Body of pancreas (tissue), 4 donors: ENCODE measurements at regions not wholly inside any gene's neighbourhood (a gene's known extent, or its start where the extent isn't known, plus 50 kb on each side); places are given as distances from the start of the nearest gene placed in this dataset.

Experiments used
- ATAC-seq: fragments of 150-250 bp; one replicate; pipeline ENCODE4 v1.9.1; 2016
- DNase-seq, 4 donors: peaks; one replicate each; pipeline ENCODE4 v3.0.0-alpha.2; 2019
- H3K27ac ChIP-seq, 4 donors: fragments of 200-600 bp; sonication (generic); 1 replicate in 3 of 4; 2 replicates in 1 of 4; pipeline versions ENCODE4 v1.5.1 to v1.6.1; 2016 to 2019; ENCODE audit warnings: mild to moderate bottlenecking in 1 of 4, mixed read lengths in 1 of 4, moderate library complexity in 1 of 4
- H3K27me3 ChIP-seq, 2 donors: fragments of 200-600 bp; sonication (generic); one replicate each; pipeline ENCODE4 v1.6.0; 2016; ENCODE audit warnings: mild to moderate bottlenecking in 1 of 2
- H3K36me3 ChIP-seq, 2 donors: fragments of 200-600 bp; sonication (generic); replicated peaks in 1 of 2; 2 replicates each; pipeline ENCODE4 v1.5.1; 2016; ENCODE audit warnings: low read depth in 2 of 2; ENCODE audit not compliant: insufficient read depth in 1 of 2
- H3K4me1 ChIP-seq: fragments of 200-600 bp; sonication (generic); one replicate; pipeline ENCODE4 v1.6.0; 2016
- H3K4me3 ChIP-seq, 2 donors: fragments of 200-600 bp; sonication (generic); 1 replicate in 1 of 2; 2 replicates in 1 of 2; pipeline ENCODE4 v1.5.1; 2016 to 2019
- H3K9me3 ChIP-seq, 3 donors: fragments of 200-600 bp; sonication (generic); 1 replicate in 2 of 3; 2 replicates in 1 of 3; pipeline ENCODE4 v1.5.1; 2016
- POLR2A ChIP-seq, 3 donors: fragments of 450-650 bp; IDR thresholded peaks; one replicate each; pipeline ENCODE4 v1.6.1; 2016; ENCODE audit warnings: antibody characterized with exemption in 3 of 3, mild to moderate bottlenecking in 2 of 3
- WGBS, 2 donors: methylation state at CpG; one replicate each; pipeline ENCODE4 v1.1.5; 2017; 5-methylcytosine and 5-hydroxymethylcytosine counted together
- intact Hi-C: fragments of 100-400 bp; cut with DNase I; formaldehyde crosslinking; loops from one replicate; pipeline ENCODE4 v1.15.1; 2023
- TF ChIP-seq, protein P1 (sequence below), 7 experiments: fragments of 450-650 bp in 4 of 7; fragments of 200-600 bp in 3 of 7; sonication (generic) in 3 of 7; IDR thresholded peaks; one replicate each; pipeline ENCODE4 v1.5.1; 2016 to 2019; ENCODE audit warnings: antibody characterized with exemption in 7 of 7

- Histone ChIP-seq H3K36me3 (no peaks in the 10 kb centered on the region), H3K27me3 (peaks cover 0 to 4% of the 10 kb centered on the region in 2 donors), H3K4me1 (no peaks in the 10 kb centered on the region), H3K9me3 (no peaks in the 10 kb centered on the region), H3K27ac (no peak overlapping the region), H3K4me3 (no peak overlapping the region)
- 50 to 64% methylated on average over 6 of the region's 6 CpGs for WGBS, 2 donors
- intact Hi-C loops: no loop called here
- no peak for ATAC-seq
- TF ChIP-seq POLR2A (IDR thresholded peaks at IDR 0.05): no peak
- TF ChIP-seq, protein P1, sequence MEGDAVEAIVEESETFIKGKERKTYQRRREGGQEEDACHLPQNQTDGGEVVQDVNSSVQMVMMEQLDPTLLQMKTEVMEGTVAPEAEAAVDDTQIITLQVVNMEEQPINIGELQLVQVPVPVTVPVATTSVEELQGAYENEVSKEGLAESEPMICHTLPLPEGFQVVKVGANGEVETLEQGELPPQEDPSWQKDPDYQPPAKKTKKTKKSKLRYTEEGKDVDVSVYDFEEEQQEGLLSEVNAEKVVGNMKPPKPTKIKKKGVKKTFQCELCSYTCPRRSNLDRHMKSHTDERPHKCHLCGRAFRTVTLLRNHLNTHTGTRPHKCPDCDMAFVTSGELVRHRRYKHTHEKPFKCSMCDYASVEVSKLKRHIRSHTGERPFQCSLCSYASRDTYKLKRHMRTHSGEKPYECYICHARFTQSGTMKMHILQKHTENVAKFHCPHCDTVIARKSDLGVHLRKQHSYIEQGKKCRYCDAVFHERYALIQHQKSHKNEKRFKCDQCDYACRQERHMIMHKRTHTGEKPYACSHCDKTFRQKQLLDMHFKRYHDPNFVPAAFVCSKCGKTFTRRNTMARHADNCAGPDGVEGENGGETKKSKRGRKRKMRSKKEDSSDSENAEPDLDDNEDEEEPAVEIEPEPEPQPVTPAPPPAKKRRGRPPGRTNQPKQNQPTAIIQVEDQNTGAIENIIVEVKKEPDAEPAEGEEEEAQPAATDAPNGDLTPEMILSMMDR (IDR thresholded peaks at IDR 0.05): no peak
- DNase-seq: no peak
Observed at GRCh38 chr15:92320012-92320699, 73.5 kb upstream of the ST8SIA2 start.

DNA sequence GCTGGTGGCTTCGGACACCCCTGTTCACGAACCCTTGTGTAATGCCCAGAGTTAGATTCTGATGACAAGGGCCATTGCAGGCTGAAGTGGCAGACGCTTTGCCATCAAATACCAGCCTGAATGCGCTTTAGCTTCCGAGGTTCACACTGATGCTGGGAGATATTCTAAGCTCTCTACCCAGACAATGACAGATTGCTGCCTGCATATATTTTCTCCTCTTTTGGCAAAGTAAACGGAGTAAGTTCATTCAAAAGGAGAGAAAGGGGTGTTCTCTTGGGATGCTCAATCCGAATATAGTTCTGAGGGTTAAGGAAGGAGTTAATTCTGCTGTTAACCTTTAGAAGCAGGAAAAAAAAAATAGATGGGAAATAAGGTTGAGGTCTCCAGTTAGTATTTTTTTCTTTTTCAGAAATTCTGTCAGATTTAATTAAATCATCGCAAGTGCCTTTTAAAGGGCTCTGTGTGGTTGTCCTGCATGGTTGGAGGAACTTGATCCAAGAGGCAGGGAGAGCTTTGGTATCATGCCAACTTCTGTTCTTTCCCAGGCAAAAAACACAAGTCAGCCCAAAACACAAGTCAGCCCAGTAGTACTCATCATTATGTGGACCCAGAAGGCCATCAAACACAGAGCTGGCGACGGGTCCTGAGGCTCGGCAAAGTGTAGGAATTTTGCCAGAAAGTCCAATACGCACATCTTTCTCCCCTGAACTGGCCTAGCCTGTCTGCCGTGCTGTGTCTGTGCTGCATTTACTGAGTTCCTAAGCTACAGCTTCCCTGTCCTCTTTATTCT lies 70.9 kb upstream of the ST8SIA2 start:
- intact Hi-C loops: no loop called here
- Histone ChIP-seq H3K36me3 (no peaks in the 10 kb centered on the region), H3K4me1 (no peaks in the 10 kb centered on the region), H3K27me3 (peaks cover 0 to 4% of the 10 kb centered on the region in 2 donors), H3K9me3 (no peaks in the 10 kb centered on the region), H3K4me3 (no peak overlapping the region), H3K27ac (no peak overlapping the region)
- ATAC-seq: no peak
- no peak for DNase-seq
- TF ChIP-seq POLR2A (IDR thresholded peaks at IDR 0.05): no peak
- TF ChIP-seq, protein P1 (IDR thresholded peaks at IDR 0.05): no peak
- WGBS, 2 donors: 44 to 51% methylated on average over 13 of the region's 13 CpGs

DNA sequence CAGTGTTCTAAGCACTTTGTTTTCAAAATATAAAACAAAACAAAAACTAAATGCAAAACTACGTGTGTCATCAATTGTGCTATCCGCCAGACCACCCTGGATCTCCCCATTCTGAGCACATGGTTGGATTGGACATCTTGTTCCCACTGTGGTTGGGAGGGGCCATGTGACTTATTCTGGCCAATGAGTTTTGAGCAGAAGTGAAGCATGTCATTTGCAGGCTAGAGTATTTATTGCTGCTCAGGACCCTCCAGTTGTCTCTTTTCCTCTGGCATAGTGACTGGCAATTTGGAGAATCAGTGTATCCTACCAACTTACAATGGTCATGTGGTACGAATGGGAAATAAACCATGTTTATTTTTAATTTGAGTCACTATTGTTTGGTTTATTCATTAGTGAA lies 70.2 kb upstream of the ST8SIA2 start:
- Histone ChIP-seq H3K36me3 (no peaks in the 10 kb centered on the region), H3K4me1 (no peaks in the 10 kb centered on the region), H3K27ac (no peak overlapping the region), H3K9me3 (no peaks in the 10 kb centered on the region), H3K4me3 (no peak overlapping the region), H3K27me3 (no peaks in the 10 kb centered on the region)
- WGBS, 2 donors: 68 to 69% methylated on average over 3 of the region's 3 CpGs
- TF ChIP-seq POLR2A (IDR thresholded peaks at IDR 0.05): no peak
- TF ChIP-seq, protein P1 (IDR thresholded peaks at IDR 0.05): no peak
- DNase-seq (no peak), ATAC-seq (no peak)
- intact Hi-C loops: no loop called here

DNA sequence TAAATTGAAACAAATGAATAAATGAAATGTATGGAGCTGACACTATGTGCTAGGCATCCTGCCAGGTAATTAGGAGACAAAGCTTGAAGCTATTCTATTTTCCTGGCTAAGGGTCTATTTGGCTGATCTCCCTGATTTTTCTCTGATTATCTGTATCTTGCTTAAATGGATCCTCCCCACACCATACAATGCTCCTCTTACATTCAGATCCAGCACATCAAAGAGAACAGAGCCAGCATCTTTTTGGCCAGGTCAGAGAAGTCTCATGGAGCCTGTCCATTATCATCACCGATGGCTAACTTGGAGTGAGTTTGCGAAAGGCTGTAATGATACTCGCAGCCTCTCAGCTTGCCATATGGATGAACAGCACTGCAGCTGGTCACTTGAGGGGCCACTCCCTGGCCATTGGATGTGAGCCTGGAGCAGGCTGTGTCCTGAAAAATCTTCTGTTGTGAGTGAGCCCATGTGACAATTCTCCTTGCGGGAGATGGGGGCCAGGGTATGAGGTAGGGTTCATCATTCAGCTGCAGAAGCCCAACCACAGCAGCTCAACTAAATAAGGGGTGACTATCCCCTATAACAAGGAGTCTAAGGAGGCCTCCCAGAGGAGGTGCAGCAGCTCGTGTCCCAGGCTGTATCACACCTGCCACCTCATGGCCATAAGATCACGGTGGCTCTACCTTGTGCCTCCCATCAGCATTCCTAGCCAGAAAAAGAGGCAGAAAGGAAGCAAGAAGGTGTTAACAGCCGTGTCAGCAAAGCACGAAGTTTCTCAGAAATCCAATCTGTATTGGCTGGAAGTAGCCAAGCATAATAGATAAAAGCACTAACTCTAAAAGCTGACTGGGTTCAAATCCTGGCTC lies 69.3 kb upstream of the ST8SIA2 start:
- intact Hi-C loops: no loop called here
- WGBS, 2 donors: 64 to 76% methylated on average over 8 of the region's 8 CpGs
- TF ChIP-seq POLR2A (IDR thresholded peaks at IDR 0.05): no peak
- TF ChIP-seq, protein P1 (IDR thresholded peaks at IDR 0.05): no peak
- Histone ChIP-seq H3K4me3 (no peak overlapping the region), H3K36me3 (no peaks in the 10 kb centered on the region), H3K9me3 (no peaks in the 10 kb centered on the region), H3K4me1 (no peaks in the 10 kb centered on the region), H3K27me3 (no peaks in the 10 kb centered on the region), H3K27ac (no peak overlapping the region)
- ATAC-seq: no peak
- DNase-seq: no peak
